NT2/D1 (cell line): ENCODE measurements at regions not wholly inside any gene's neighbourhood (a gene's known extent, or its start where the extent isn't known, plus 50 kb on each side); places are given as distances from the start of the nearest gene placed in this dataset.

Experiments used
- DNase-seq: peaks from one replicate; pipeline ENCODE4 v3.0.0-alpha.2; 2011; ENCODE audit warnings: low read depth, low spot score
- H3K27me3 ChIP-seq: 2 replicates; pipeline ENCODE4 v1.6.0; 2011; ENCODE audit warnings: mild to moderate bottlenecking; ENCODE audit not compliant: insufficient read length, insufficient read depth
- H3K36me3 ChIP-seq: 2 replicates; pipeline ENCODE4 v1.6.1; 2011; ENCODE audit warnings: mild to moderate bottlenecking, low read length, mixed read lengths; ENCODE audit not compliant: insufficient read depth, insufficient read length
- H3K4me1 ChIP-seq: 2 replicates; pipeline ENCODE4 v1.5.1; 2011; ENCODE audit not compliant: insufficient read depth, insufficient read length
- H3K4me3 ChIP-seq: 2 replicates; pipeline ENCODE4 v1.5.1; 2011; ENCODE audit warnings: low read depth; ENCODE audit not compliant: insufficient read length
- H3K9ac ChIP-seq: 2 replicates; pipeline ENCODE4 v1.6.0; 2011; ENCODE audit warnings: low read depth; ENCODE audit not compliant: insufficient read length
- H3K9me3 ChIP-seq: 2 replicates; pipeline ENCODE4 v1.5.1; 2011; ENCODE audit warnings: mild to moderate bottlenecking, low read length; ENCODE audit not compliant: insufficient read depth
- SUZ12 ChIP-seq: IDR thresholded peaks from 2 replicates; pipeline ENCODE4 v1.6.1; 2011; ENCODE audit not compliant: insufficient read length, insufficient read depth; ENCODE audit errors: extremely low read depth
- YY1 ChIP-seq: IDR thresholded peaks from 2 replicates; pipeline ENCODE4 v1.6.1; 2011; ENCODE audit not compliant: insufficient read length, insufficient read depth
- ZNF274 ChIP-seq: IDR thresholded peaks from 2 replicates; pipeline ENCODE4 v1.6.1; 2011; ENCODE audit warnings: mild to moderate bottlenecking, low read depth, low read length

DNA sequence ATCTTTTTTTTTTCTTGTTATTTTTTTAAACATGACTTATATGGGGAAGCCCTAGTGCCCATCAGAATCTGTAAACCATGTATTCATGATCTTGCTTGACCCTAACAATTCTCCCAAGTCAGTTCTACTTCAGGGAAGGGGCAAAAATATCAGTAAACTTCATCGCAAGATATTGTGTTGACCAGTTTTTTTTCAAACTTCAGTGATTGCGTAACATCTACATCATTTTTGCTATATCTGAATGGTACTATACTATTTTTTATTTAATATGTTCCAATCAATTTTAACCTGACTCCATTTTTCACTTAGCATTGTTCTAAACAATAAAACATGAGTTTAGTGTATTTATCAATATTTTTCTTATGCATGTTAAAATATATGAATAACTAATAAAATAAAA lies 221.2 kb downstream of the NKX6-1 start:
- no peak for DNase-seq
- no peaks in the 10 kb centered on the region for H3K36me3 ChIP-seq
- no peak overlapping the region for H3K9ac ChIP-seq
- no peaks in the 10 kb centered on the region for H3K4me1 ChIP-seq
- TF ChIP-seq YY1 (no peak), ZNF274 (no peak), SUZ12 (no peak)
- no peaks in the 10 kb centered on the region for H3K27me3 ChIP-seq
- H3K4me3 ChIP-seq = no peak overlapping the region
- no peaks in the 10 kb centered on the region for H3K9me3 ChIP-seq

GRCh38 chr4:84276752-84277151 lies 222.3 kb downstream of the NKX6-1 start:
- no peaks in the 10 kb centered on the region for H3K9me3 ChIP-seq
- H3K4me3 ChIP-seq = no peak overlapping the region
- no peak overlapping the region for H3K9ac ChIP-seq
- H3K4me1 ChIP-seq = no peaks in the 10 kb centered on the region
- DNase-seq = no peak
- H3K27me3 ChIP-seq = no peaks in the 10 kb centered on the region
- TF ChIP-seq ZNF274 = no peak
- no peak for TF ChIP-seq SUZ12
- no peak for TF ChIP-seq YY1
- no peaks in the 10 kb centered on the region for H3K36me3 ChIP-seq

- no peaks in the 10 kb centered on the region for H3K27me3 ChIP-seq
- no peaks in the 10 kb centered on the region for H3K36me3 ChIP-seq
- TF ChIP-seq YY1 (no peak), SUZ12 (no peak), ZNF274 (no peak)
- no peak for DNase-seq
- no peaks in the 10 kb centered on the region for H3K9me3 ChIP-seq
- H3K9ac ChIP-seq = no peak overlapping the region
- H3K4me3 ChIP-seq = no peak overlapping the region
- no peaks in the 10 kb centered on the region for H3K4me1 ChIP-seq
Measured at GRCh38 chr4:84269536-84270044, 229.5 kb downstream of the NKX6-1 start.

DNA sequence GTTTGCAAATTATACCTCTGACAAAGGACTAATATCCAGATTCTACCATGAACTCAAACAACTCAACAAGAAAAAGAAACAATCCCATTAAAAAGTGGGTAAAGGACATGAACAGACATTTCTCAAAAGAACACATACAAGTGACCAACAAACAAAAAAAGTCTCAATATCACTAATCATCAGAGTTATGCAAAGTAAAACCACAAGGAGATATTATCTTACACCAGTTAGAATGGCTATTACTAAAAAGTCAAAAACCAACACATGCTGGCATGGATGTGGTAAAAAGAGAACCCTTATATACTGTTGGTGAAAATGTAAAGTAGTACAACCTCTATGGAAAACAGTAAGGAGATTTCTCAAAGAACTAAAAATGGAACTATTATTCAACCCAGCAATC lies 234.4 kb downstream of the NKX6-1 start:
- H3K4me3 ChIP-seq = no peak overlapping the region
- no peak overlapping the region for H3K9ac ChIP-seq
- no peak for DNase-seq
- H3K9me3 ChIP-seq = no peaks in the 10 kb centered on the region
- no peaks in the 10 kb centered on the region for H3K27me3 ChIP-seq
- no peaks in the 10 kb centered on the region for H3K4me1 ChIP-seq
- TF ChIP-seq YY1 = no peak
- no peak for TF ChIP-seq SUZ12
- no peak for TF ChIP-seq ZNF274
- H3K36me3 ChIP-seq = no peaks in the 10 kb centered on the region

GRCh38 chr4:84263415-84263814 lies 235.7 kb downstream of the NKX6-1 start:
- H3K9me3 ChIP-seq = no peaks in the 10 kb centered on the region; the same call in 1 of the 2 replicates
- DNase-seq = no peak
- H3K4me1 ChIP-seq = no peaks in the 10 kb centered on the region
- no peak overlapping the region for H3K9ac ChIP-seq
- no peaks in the 10 kb centered on the region for H3K27me3 ChIP-seq
- H3K4me3 ChIP-seq = no peak overlapping the region
- TF ChIP-seq SUZ12 (no peak), ZNF274 (no peak), YY1 (no peak)
- no peaks in the 10 kb centered on the region for H3K36me3 ChIP-seq

GRCh38 chr4:84260495-84260894 lies 238.6 kb downstream of the NKX6-1 start:
- no peaks in the 10 kb centered on the region for H3K27me3 ChIP-seq
- H3K4me3 ChIP-seq = no peak overlapping the region
- H3K9ac ChIP-seq = no peak overlapping the region
- H3K4me1 ChIP-seq = no peaks in the 10 kb centered on the region
- H3K9me3 ChIP-seq = no peaks in the 10 kb centered on the region; the same call in 1 of the 2 replicates
- no peaks in the 10 kb centered on the region for H3K36me3 ChIP-seq
- TF ChIP-seq SUZ12 = no peak
- TF ChIP-seq YY1 = no peak
- TF ChIP-seq ZNF274 = no peak
- no peak for DNase-seq

DNA sequence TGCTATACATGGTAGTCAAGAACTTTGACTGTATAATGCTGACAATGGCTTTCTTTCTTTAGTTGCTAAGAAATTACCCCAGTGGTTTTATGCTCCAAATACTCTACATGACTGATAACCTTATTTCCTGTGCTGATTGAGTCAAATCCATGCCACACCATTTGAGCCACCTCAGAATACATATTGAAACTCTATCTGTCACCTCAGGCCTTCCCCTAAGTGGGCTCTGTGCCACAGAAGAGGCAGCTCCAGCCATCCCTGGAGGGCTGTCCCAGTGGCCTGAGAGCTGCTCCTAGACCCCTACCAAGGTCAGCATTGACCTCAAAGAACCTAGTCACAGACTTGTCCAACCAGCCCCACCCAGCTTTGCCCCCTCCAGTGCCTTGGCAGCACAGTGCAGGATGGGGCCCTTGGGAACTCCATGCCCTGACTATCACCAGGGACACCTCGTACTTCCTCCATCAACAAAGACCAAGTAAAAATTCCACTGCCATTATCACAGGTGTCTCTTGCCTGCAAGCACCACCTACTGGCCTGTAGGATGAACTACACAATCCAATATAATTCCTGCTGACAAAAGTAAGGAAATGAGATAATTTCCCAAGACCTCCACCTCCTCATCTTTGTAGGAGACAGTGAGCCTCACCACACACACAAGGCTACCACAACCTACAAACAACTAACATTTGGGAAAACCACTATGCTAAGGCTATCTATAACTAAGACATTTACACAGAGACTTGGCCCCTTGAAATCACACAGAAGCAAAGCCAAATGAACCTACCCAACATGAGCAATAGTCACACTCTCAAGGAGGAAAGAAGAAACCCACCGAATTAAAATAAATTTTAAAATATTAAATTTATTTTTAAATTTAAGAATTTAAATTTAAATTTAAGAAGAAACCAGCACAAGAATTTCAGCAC lies 239.9 kb downstream of the NKX6-1 start:
- Histone ChIP-seq H3K4me3 (no peak overlapping the region), H3K36me3 (no peaks in the 10 kb centered on the region), H3K27me3 (no peaks in the 10 kb centered on the region), H3K9ac (no peak overlapping the region), H3K4me1 (no peaks in the 10 kb centered on the region), H3K9me3 (no peaks in the 10 kb centered on the region; the same call in 1 of the 2 replicates)
- TF ChIP-seq ZNF274 (no peak), YY1 (no peak), SUZ12 (no peak)
- DNase-seq = peak; percentile 11
